Large intestine (tissue), 3 donors: ENCODE measurements at regions not wholly inside any gene's neighbourhood (a gene's known extent, or its start where the extent isn't known, plus 50 kb on each side); places are given as distances from the start of the nearest gene placed in this dataset.

Source experiments
- DNase-seq, 2 donors: peaks; one replicate each; pipeline versions ENCODE4 v3.0.0 to v3.0.0-alpha.2; 2013
- H3K27ac ChIP-seq: one replicate; pipeline ENCODE4 v1.5.1; 2013; ENCODE audit warnings: low read length
- H3K27me3 ChIP-seq: 2 replicates; pipeline ENCODE4 v1.6.1; 2013; ENCODE audit warnings: low read length; ENCODE audit not compliant: control insufficient read depth, insufficient read depth
- H3K36me3 ChIP-seq: 2 replicates; pipeline ENCODE4 v1.6.1; 2013; ENCODE audit warnings: low read length; ENCODE audit not compliant: control insufficient read depth, insufficient read depth
- H3K4me1 ChIP-seq: one replicate; pipeline ENCODE4 v1.6.1; 2013; ENCODE audit warnings: low read length; ENCODE audit not compliant: control insufficient read depth, insufficient read depth
- H3K4me3 ChIP-seq: one replicate; pipeline ENCODE4 v1.5.1; 2013; ENCODE audit warnings: low read length
- H3K9me3 ChIP-seq: one replicate; pipeline ENCODE4 v1.6.1; 2013; ENCODE audit warnings: mild to moderate bottlenecking, low read depth, low read length, moderate library complexity; ENCODE audit not compliant: control insufficient read depth
- WGBS: methylation state at CpG from one replicate; pipeline ENCODE4 v1.1.5; 2013; ENCODE audit warnings: low lambda C conversion rate; ENCODE audit not compliant: insufficient coverage; 5-methylcytosine and 5-hydroxymethylcytosine counted together

GRCh38 chr5:152004095-152004494 lies 79.4 kb upstream of the GLRA1 start:
- H3K9me3 ChIP-seq, result no peaks in the 10 kb centered on the region
- no CpG with 5 or more reads among the region's 13 CpGs for WGBS
- H3K4me1 ChIP-seq, result no peaks in the 10 kb centered on the region
- no peak overlapping the region for H3K27ac ChIP-seq
- no peaks in the 10 kb centered on the region for H3K27me3 ChIP-seq
- H3K4me3 ChIP-seq, result no peak overlapping the region
- H3K36me3 ChIP-seq, result no peaks in the 10 kb centered on the region
- no peak for DNase-seq
